ENCODE measurements at regions not wholly inside any gene's neighbourhood (a gene's known extent, or its start where the extent isn't known, plus 50 kb on each side); places are given as distances from the start of the nearest gene placed in this dataset.
"Not testable (repeated sequence)": the region's sequence is repeated elsewhere in the genome, so short reads cannot be mapped to it uniquely, and the experiment has no call there.

GRCh38 chr1:148049115-148049496, 103.0 kb downstream of the NBPF11 start:
- DNase-seq, result peak; percentile 21

- not testable (repeated sequence) for DNase-seq
Measured at GRCh38 chr1:148048423-148049114, 103.5 kb downstream of the NBPF11 start.

GRCh38 chr1:148045872-148046271, 106.2 kb downstream of the NBPF11 start:
- DNase-seq, result not testable (repeated sequence)

- DNase-seq, result not testable (repeated sequence)
Measured at GRCh38 chr1:148044495-148044894, 107.6 kb downstream of the NBPF11 start.
